GM18507 (cell line): ENCODE measurements at regions not wholly inside any gene's neighbourhood (a gene's known extent, or its start where the extent isn't known, plus 50 kb on each side); places are given as distances from the start of the nearest gene placed in this dataset.
"Not testable (repeated sequence)": the region's sequence is repeated elsewhere in the genome, so short reads cannot be mapped to it uniquely, and the experiment has no call there.

Experiments used
- DNase-seq: peaks from one replicate; pipeline ENCODE4 v3.0.0; 2011; ENCODE audit warnings: low read depth; ENCODE audit not compliant: insufficient read length; ENCODE audit errors: extremely low spot score
- FAIRE-seq: peaks from 2 replicates; lab custom pipeline; 2011; peaks lifted over from hg19 to GRCh38; lab: Jason Lieb, UNC

- no peak for FAIRE-seq
- DNase-seq, result no peak
Observed at GRCh38 chr17:72380120-72380519, 259.3 kb downstream of the SOX9 start.

GRCh38 chr17:72380737-72381136 is 259.9 kb downstream of the SOX9 start:
- no peak for FAIRE-seq
- no peak for DNase-seq

DNA sequence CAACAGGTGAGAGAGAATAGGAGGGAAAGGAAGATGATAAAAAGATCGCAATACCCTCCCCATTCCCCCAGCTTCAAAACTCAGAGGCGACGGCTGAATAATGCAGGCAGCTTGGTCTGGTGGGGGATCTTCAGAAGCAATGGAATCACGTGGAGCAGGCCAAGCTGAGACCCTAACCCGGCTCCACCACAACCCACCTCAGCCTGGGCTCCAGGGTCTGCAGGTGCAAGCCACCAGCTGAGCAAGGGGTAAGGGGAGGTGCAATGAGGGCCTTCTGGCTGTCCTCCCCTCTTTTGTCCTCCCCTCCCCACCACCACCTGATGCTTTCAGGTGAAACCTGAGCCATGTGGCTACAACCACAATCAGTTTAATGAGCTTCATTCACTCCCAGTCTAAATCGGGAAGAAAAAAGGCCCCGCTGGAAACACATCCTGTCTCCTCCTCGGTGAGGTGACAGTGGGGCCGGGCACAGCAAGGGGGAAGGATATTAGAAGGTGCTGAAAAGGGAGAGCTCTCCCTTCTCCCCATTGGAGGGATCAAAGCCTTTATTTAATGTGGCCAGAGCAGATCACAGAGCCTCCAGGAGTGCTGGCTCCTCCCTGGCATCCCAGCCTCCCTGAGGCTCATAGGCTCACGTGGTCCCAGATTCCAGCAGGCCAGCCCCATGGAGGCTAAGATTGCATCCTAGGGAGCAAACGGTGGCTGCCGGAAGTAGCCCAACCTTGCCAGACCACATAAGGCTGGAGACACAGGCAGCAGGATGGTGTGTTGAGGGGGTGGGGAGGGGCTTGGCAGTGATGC is 261.0 kb downstream of the SOX9 start:
- FAIRE-seq (no peak), DNase-seq (no peak)

- FAIRE-seq (no peak), DNase-seq (no peak)
Observed at GRCh38 chr17:72382971-72383722, 262.3 kb downstream of the SOX9 start.

- no peak for DNase-seq
- no peak for FAIRE-seq
Observed at GRCh38 chr17:72385475-72385874, 264.7 kb downstream of the SOX9 start.

- FAIRE-seq, DNase-seq: not testable (repeated sequence)
Observed at GRCh38 chr17:72386173-72386572, 265.4 kb downstream of the SOX9 start.

DNA sequence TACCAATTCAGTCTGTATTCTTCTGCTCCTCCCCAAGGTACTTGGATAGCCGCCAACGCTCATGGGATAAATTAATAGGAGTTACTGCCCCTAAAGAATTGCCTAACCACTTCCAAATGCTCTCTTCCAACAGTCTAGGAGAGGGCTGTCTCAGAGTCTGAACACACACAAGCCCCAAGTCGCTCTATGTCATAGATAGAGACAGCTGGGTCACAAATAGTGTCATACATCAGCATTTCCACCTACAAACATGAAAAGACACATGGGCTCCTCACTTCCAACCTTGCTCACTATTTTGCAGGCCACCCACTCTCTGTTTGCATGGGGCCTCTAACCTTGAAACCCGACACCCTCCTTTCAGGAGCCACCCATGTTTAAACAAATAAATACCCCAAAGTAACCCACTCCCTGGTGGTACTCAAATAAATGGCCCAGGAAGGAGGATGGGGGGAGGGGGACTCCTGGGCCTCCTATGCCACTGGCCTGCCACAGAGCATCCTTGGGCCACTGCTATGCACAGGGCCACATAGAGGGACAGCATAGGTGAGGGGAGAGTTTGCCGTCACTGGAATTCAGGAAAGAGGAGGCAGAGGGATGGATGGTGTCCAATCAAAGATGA is 265.9 kb downstream of the SOX9 start:
- no peak for DNase-seq
- no peak for FAIRE-seq

DNA sequence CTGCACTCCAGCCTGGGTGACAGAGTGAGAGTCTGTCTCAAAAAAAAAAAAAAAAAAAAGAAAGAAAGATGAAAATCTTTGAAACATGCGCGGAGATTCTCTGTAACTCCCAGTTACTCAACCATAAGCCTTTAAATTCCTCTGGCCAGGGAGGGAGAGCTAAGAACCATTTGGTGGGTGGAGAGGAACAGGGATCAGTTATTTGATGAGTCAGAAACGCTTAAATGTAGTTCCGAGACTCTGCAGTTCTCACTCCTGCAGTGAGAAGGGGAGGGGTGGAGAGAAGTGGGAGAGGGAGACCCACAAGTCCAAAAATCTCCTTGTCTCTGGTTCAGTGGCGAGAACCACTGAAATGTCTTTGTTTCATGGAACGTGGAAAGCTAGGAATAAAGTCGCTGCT is 266.7 kb downstream of the SOX9 start:
- FAIRE-seq, result no peak

DNA sequence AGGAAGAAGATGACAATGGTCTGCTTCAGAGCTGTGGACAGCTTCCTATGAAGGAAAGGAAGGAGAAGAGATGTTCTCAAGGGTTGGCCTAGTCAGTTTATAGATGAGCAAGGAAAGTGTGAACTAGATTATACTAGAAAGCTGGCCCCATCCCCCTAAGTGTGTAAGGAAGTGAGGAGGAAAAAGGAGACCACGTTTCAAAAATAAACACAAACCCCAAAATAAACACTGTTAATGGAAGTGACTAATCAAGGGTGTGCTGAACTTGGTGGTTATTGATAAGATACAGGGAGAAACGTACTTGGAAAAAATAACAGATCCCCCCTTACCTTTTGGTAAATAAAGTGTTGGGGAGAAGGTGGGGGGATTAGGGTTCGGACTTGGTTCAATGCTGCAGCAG is 267.1 kb downstream of the SOX9 start:
- DNase-seq (no peak), FAIRE-seq (no peak)

More for the DNA sequence above, 266.7 kb downstream of the SOX9 start:
- DNase-seq, result no peak

GRCh38 chr17:72388765-72389473 is 268.1 kb downstream of the SOX9 start:
- DNase-seq (peak; percentile 28), FAIRE-seq (peak; percentile 84)

DNA sequence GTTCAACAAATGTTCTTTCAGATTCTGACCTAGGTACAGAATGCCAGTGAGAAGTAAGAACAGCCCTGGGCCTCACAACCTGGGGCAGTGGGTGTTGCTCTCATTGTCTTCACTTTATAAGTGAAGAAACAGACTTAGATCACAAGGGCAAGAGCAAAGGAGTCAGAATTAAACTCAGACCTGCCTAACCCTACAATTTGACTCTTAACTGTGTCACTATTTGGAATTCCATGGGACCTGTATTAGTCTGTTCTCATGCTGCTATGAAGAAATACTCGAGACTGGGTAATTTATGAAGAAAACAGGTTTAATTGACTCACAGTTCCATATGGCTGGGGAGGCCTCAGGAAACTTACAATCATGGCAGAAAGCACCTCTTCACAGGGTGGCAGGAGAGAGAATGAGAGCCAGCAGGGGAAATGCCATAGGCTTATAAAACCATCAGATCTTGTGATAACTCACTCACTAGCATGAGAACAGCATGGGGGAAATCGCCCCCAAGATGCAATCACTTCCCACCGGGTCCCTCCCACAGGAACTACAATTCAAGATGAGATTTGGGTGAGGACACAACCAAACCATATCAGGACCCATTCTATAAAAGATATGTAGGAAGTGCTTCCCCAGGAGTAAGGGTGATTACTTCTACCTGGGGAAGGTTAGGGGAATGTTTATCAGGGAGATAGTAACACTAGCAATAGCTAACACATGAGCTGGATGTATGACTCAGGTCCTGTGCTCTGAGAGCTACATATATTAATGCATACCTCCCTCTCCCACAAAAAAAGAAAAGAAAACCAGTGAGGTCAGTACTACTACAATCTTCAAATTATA is 270.1 kb downstream of the SOX9 start:
- DNase-seq (no peak), FAIRE-seq (no peak)

- FAIRE-seq (peak; percentile 62), DNase-seq (peak; percentile 35)
Observed at GRCh38 chr17:72392056-72393010, 271.5 kb downstream of the SOX9 start.

- FAIRE-seq (no peak), DNase-seq (no peak)
Observed at GRCh38 chr17:72393553-72393952, 272.7 kb downstream of the SOX9 start.

- no peak for FAIRE-seq
- DNase-seq, result no peak
Observed at GRCh38 chr17:72394531-72394930, 273.7 kb downstream of the SOX9 start.

GRCh38 chr17:72396121-72396520 is 275.3 kb downstream of the SOX9 start:
- DNase-seq (no peak), FAIRE-seq (no peak)

DNA sequence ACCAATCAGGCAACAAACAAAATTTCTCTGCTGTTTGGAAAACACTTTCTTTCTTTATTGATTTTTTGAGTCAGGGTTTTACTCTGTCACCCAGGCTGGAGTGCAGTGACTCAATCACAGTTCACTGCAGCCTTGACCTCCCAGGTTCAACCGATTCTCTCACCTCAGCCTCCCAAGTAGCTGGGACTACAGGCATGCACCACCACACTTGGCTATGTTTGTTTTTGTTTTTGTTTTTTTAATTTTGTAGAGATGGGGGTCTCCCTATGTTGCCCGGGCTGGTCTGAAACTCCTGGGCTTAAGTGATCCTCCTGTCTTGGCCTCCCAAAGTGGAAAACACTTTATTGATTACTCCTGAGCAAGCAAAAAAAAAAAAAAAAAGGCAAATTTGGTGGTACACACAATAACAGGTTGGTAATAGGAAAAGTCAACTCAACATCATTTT is 276.4 kb downstream of the SOX9 start:
- DNase-seq, result no peak
- FAIRE-seq, result no peak

GRCh38 chr17:72397687-72398086 is 276.9 kb downstream of the SOX9 start:
- FAIRE-seq, result no peak

DNA sequence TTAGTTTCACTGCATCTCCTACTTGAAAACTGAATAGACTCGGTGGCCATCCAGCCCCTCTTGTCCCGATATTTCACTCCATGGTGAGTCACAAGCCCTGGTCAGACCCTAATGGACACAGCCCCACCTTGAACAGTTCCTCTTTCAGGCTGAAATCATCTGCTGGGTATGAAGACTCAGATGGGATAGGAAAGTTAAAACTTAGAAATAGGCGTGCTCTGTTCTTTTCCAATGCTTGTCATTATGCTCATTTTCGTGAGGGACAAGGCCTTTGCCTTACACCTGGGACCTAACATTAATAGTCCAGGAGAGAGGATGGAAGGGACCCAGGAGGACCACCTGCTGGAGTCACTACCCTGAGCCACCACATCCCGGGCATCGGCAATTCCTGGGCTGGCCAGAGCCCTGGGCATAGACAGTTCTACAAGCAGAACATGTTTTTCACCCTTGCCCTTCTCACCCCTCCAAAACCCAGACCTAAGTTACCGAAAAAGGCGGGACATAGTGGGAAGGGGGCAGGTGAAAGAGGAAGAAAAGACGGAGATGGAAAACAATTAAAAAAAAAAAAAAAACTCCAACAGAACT is 278.3 kb downstream of the SOX9 start:
- no peak for FAIRE-seq
- DNase-seq, result no peak

More at GRCh38 chr17:72397687-72398086, 276.9 kb downstream of the SOX9 start:
- no peak for DNase-seq
